ENCODE measurements at regions not wholly inside any gene's neighbourhood (a gene's known extent, or its start where the extent isn't known, plus 50 kb on each side); places are given as distances from the start of the nearest gene placed in this dataset.

- TF ChIP-seq EZH2 (IDR thresholded peaks at IDR 0.05) = no peak
- no peak for TF ChIP-seq POLR2AphosphoS5 (IDR thresholded peaks at IDR 0.05; ENCODE audit: borderline replicate concordance, low read depth, low read length)
These were observed 437.0 kb downstream of the HRH4 start for GRCh38 chr18:24897461-24897860.
